A549 (cell line): ENCODE measurements at regions not wholly inside any gene's neighbourhood (a gene's known extent, or its start where the extent isn't known, plus 50 kb on each side); places are given as distances from the start of the nearest gene placed in this dataset.

Experiments used
- ATAC-seq, 2 experiments: fragments of 200-7000 bp in 1 of 2; fragments of >200 bp in 1 of 2; cut with Nextera tagmentation in 1 of 2; cut with Tn5 transposase in 1 of 2; 3 replicates each; pipeline versions ENCODE4 v1.8.0 to v1.9.1; 2018 to 2020; ENCODE audit warnings: mild to moderate bottlenecking in 1 of 2, moderate library complexity in 1 of 2
- CTCF ChIA-PET: fragments of 300-600 bp; sonication (Branson Sonifier 250); formaldehyde crosslinking; extraction: SDS; loops from one replicate; lab custom pipeline; 2021; ENCODE audit warnings: antibody characterized with exemption, inconsistent platforms; lab: Yijun Ruan, JAX
- POLR2A ChIA-PET: fragments of 350-600 bp; formaldehyde crosslinking; extraction: SDS; loops from one replicate; lab custom pipeline; 2021; ENCODE audit warnings: antibody characterized with exemption, inconsistent platforms; lab: Yijun Ruan, JAX
- DNase-seq, 2 experiments: peaks; one replicate each; pipeline versions ENCODE4 v3.0.0 to v3.0.0-alpha.2; 2011 to 2016; ENCODE audit warnings: low read depth in 1 of 2, low spot score in 1 of 2
- FAIRE-seq: peaks from 2 replicates; lab custom pipeline; 2011; peaks lifted over from hg19 to GRCh38; lab: Jason Lieb, UNC
- H3K27ac ChIP-seq, 2 experiments: fragments of >200 bp; sonication (Bioruptor Twin); formaldehyde crosslinking; 3 replicates each; pipeline ENCODE4 v1.5.1; 2016 to 2017
- H3K4me1 ChIP-seq: fragments of >200 bp; sonication (Bioruptor Twin); formaldehyde crosslinking; 3 replicates; pipeline ENCODE4 v1.6.1; 2016
- H3K4me2 ChIP-seq: fragments of >200 bp; sonication (Bioruptor Twin); formaldehyde crosslinking; 3 replicates; pipeline ENCODE4 v1.6.1; 2016
- H3K4me3 ChIP-seq: fragments of >200 bp; sonication (Bioruptor Twin); formaldehyde crosslinking; 3 replicates; pipeline ENCODE4 v1.5.1; 2016
- H3K9me3 ChIP-seq: fragments of >200 bp; sonication (Bioruptor Twin); formaldehyde crosslinking; 3 replicates; pipeline ENCODE4 v1.6.1; 2016
- BHLHE40 ChIP-seq: IDR thresholded peaks from 2 replicates; pipeline ENCODE4 v1.6.1; 2012; ENCODE audit warnings: low read depth, low read length, inconsistent platforms
- CTCF ChIP-seq: fragments of >200 bp; sonication (Bioruptor Twin); formaldehyde crosslinking; IDR thresholded peaks from 3 replicates; pipeline ENCODE4 v1.5.1; 2016
- FOSB ChIP-seq: fragments of 250-450 bp; sonication (Bioruptor Pico); IDR thresholded peaks from 2 replicates; pipeline ENCODE4 v1.5.0; 2020; ENCODE audit warnings: mild to moderate bottlenecking, moderate library complexity
- HEYL ChIP-seq: fragments of 250-450 bp; sonication (Bioruptor Pico); IDR thresholded peaks from 2 replicates; pipeline ENCODE4 v1.8.0; 2021; ENCODE audit warnings: mild to moderate bottlenecking, moderate library complexity
- JUNB ChIP-seq: fragments of >200 bp; sonication (Bioruptor Twin); formaldehyde crosslinking; IDR thresholded peaks from 2 replicates; pipeline ENCODE4 v1.6.1; 2016
- PHF8 ChIP-seq: fragments of 200-600 bp; sonication (generic); IDR thresholded peaks from 2 replicates; pipeline ENCODE4 v1.6.1; 2016; ENCODE audit warnings: low read depth, mild to moderate bottlenecking, antibody characterized with exemption, moderate library complexity, borderline replicate concordance
- RAD21 ChIP-seq, 2 experiments: fragments of >200 bp in 1 of 2; sonication (Bioruptor Twin) in 1 of 2; formaldehyde crosslinking in 1 of 2; IDR thresholded peaks in 1 of 2; conservative IDR thresholded peaks in 1 of 2; 2 replicates in 1 of 2; 3 replicates in 1 of 2; pipeline ENCODE4 v1.6.1; 2012 to 2018; ENCODE audit warnings: inconsistent platforms in 1 of 2
- RFX5 ChIP-seq: fragments of 450-650 bp; IDR thresholded peaks from 2 replicates; pipeline ENCODE4 v1.7.1; 2014; ENCODE audit warnings: antibody characterized with exemption, mild to moderate bottlenecking, moderate library complexity
- SREBF2 ChIP-seq: fragments of 450-650 bp; IDR thresholded peaks from 2 replicates; pipeline ENCODE4 v1.6.1; 2014; ENCODE audit warnings: mild to moderate bottlenecking, moderate library complexity
- TP53 ChIP-seq: fragments of 250-450 bp; sonication (Bioruptor Pico); IDR thresholded peaks from 2 replicates; pipeline ENCODE4 v1.5.0; 2021; ENCODE audit warnings: mild to moderate bottlenecking, moderate library complexity
- ZFP36 ChIP-seq: fragments of 450-650 bp; IDR thresholded peaks from 2 replicates; pipeline ENCODE4 v1.6.1; 2014; ENCODE audit warnings: borderline replicate concordance; ENCODE audit not compliant: partially characterized antibody
- ZSCAN20 ChIP-seq: fragments of 250-450 bp; sonication (Bioruptor Pico); IDR thresholded peaks from 2 replicates; pipeline ENCODE4 v1.8.0; 2022; ENCODE audit warnings: mild to moderate bottlenecking, moderate library complexity
- WGBS: methylation state at CpG from one replicate; pipeline ENCODE4 v1.1.6; 2017; ENCODE audit errors: missing lambda C conversion rate; 5-methylcytosine and 5-hydroxymethylcytosine counted together

- TF ChIP-seq CTCF (no peak), BHLHE40 (no peak), RFX5 (no peak), HEYL (no peak)
Measured at GRCh38 chr17:77892031-77892430, 66.5 kb upstream of the TNRC6C start (continued).

- ATAC-seq (peak in 1 of 2 experiments; percentile 58; a peak in 3 of 6 replicates), DNase-seq (no peak), FAIRE-seq (no peak)
- no peak overlapping the region for H3K27ac ChIP-seq
- POLR2A ChIA-PET, result interaction anchor here (0.6 kb wide), 1 partner anchor 66 kb away, joined by 4 read pairs; the partner anchor contains the start of gene TNRC6C
- no peaks in the 10 kb centered on the region for H3K9me3 ChIP-seq
- H3K4me3 ChIP-seq, result no peak overlapping the region
- no peak overlapping the region for H3K4me2 ChIP-seq
- 61% methylated on average over 22 of the region's 22 CpGs for WGBS
- TF ChIP-seq JUNB (no peak), CTCF (peak; percentile 43), ZFP36 (no peak), SREBF2 (no peak)
- TF ChIP-seq, all 56 proteins: peak for 1
- 0 out of 3 replicates have a peak, but pooled peaks cover 3% of the 10 kb centered on the region for H3K4me1 ChIP-seq
- CTCF ChIA-PET, result interaction anchor here (0.5 to 3.0 kb wide), 11 partner anchors 10 to 350 kb away, joined by 3 to 13 read pairs (median 3); no protein-coding TSS in a partner anchor
Measured at GRCh38 chr17:77892469-77893143, 65.9 kb upstream of the TNRC6C start.

GRCh38 chr17:77893144-77894044 is 65.1 kb upstream of the TNRC6C start:
- Histone ChIP-seq H3K4me3 (no peak overlapping the region), H3K27ac (no peak overlapping the region), H3K4me2 (no peak overlapping the region), H3K9me3 (no peaks in the 10 kb centered on the region), H3K4me1 (0 out of 3 replicates have a peak, but pooled peaks cover under 1% of the 10 kb centered on the region)
- ChIA-PET POLR2A (no interaction called here), CTCF (interaction anchor here (0.5 to 3.0 kb wide), 10 partner anchors 9 to 351 kb away, joined by 3 to 13 read pairs (median 4); no protein-coding TSS in a partner anchor)
- 71% methylated on average over 23 of the region's 23 CpGs for WGBS
- no peak for TF ChIP-seq ZSCAN20 (CRISPR knock-in tag)
- no peak for TF ChIP-seq FOSB (CRISPR knock-in tag)
- no peak for TF ChIP-seq TP53 (CRISPR knock-in tag)
- TF ChIP-seq RAD21 (conservative IDR thresholded peaks at IDR 0.05 in 1 of 2, IDR thresholded peaks at IDR 0.05 in 1 of 2), result no peak
- no peak for TF ChIP-seq PHF8
- DNase-seq (no peak), ATAC-seq (no peak), FAIRE-seq (no peak)
